ENCODE measurements at regions not wholly inside any gene's neighbourhood (a gene's known extent, or its start where the extent isn't known, plus 50 kb on each side); places are given as distances from the start of the nearest gene placed in this dataset.
A peak's percentile ranks its signal among the peaks of the same experiment; 100 is the strongest.
"Not testable (repeated sequence)": the region's sequence is repeated elsewhere in the genome, so short reads cannot be mapped to it uniquely, and the experiment has no call there.

- peak; percentile 82 for DNase-seq
These were observed 68.5 kb downstream of the TMCO5A start for GRCh38 chr15:38002883-38003477.

GRCh38 chr15:38004218-38004861 lies 69.9 kb downstream of the TMCO5A start:
- DNase-seq = no peak

GRCh38 chr15:38005953-38006808 lies 71.7 kb downstream of the TMCO5A start:
- DNase-seq = no peak

GRCh38 chr15:38010395-38010794 lies 76.0 kb downstream of the TMCO5A start:
- peak; percentile 17 for DNase-seq

GRCh38 chr15:38012894-38013293 lies 78.5 kb downstream of the TMCO5A start:
- DNase-seq = no peak

- DNase-seq = no peak
These were observed 83.3 kb downstream of the TMCO5A start for GRCh38 chr15:38017721-38018120.

GRCh38 chr15:38019066-38019465 lies 84.6 kb downstream of the TMCO5A start:
- DNase-seq = no peak

- DNase-seq = no peak
These were observed 86.8 kb downstream of the TMCO5A start for GRCh38 chr15:38021259-38021658.

GRCh38 chr15:38024293-38025091 lies 90.1 kb downstream of the TMCO5A start:
- no peak for DNase-seq

GRCh38 chr15:38025656-38026055 lies 91.2 kb downstream of the TMCO5A start:
- DNase-seq = not testable (repeated sequence)

- peak; percentile 15 for DNase-seq
These were observed 94.4 kb downstream of the TMCO5A start for GRCh38 chr15:38028869-38029268.

- DNase-seq = no peak
These were observed 95.3 kb downstream of the TMCO5A start for GRCh38 chr15:38029736-38030135.

- no peak for DNase-seq
These were observed 96.2 kb downstream of the TMCO5A start for GRCh38 chr15:38030609-38031008.

- DNase-seq = peak; percentile 43
These were observed 101.3 kb downstream of the TMCO5A start for GRCh38 chr15:38035701-38036100.

- DNase-seq = no peak
These were observed 102.4 kb downstream of the TMCO5A start for GRCh38 chr15:38036790-38037338.

- peak; percentile 85 for DNase-seq
These were observed 104.4 kb downstream of the TMCO5A start for GRCh38 chr15:38038659-38039442.

GRCh38 chr15:38040615-38041014 lies 106.2 kb downstream of the TMCO5A start:
- DNase-seq = peak; percentile 46

GRCh38 chr15:38041576-38041975 lies 107.1 kb downstream of the TMCO5A start:
- DNase-seq = peak; percentile 72

- DNase-seq = peak; percentile 62
These were observed 107.8 kb downstream of the TMCO5A start for GRCh38 chr15:38042211-38042610.

GRCh38 chr15:38042707-38043445 lies 108.4 kb downstream of the TMCO5A start:
- DNase-seq = no peak
